ENCODE measurements at regions not wholly inside any gene's neighbourhood (a gene's known extent, or its start where the extent isn't known, plus 50 kb on each side); places are given as distances from the start of the nearest gene placed in this dataset.

- intact Hi-C loops (cut with DNase I): no loop called here
- H3K9me3 ChIP-seq (replicated peaks in 1 of 3): no peaks in the 10 kb centered on the region
- H3K4me1 ChIP-seq (replicated peaks in 1 of 2): peaks cover 0 to 14% of the 10 kb centered on the region in 2 donors
- H3K27me3 ChIP-seq: no peaks in the 10 kb centered on the region
- no peak for DNase-seq
- H3K4me3 ChIP-seq: no peak overlapping the region
- 85 to 92% (median 89%) methylated on average over 1 of the region's 1 CpG for WGBS, 4 donors
- no peaks in the 10 kb centered on the region for H3K36me3 ChIP-seq (replicated peaks in 1 of 2)
- TF ChIP-seq CTCF (IDR thresholded peaks at IDR 0.05) (no peak), POLR2A (IDR thresholded peaks at IDR 0.05) (no peak)
- no peak overlapping the region for H3K27ac ChIP-seq
Observed at GRCh38 chr3:117137065-117137464, 427.5 kb downstream of the TUSC7 start.

- intact Hi-C loops (cut with DNase I): loop anchor here in 1 of 2 donors (10.0 kb wide), 1 partner anchor 1355 kb away; no protein-coding TSS in a partner anchor
- WGBS, 4 donors: 32 to 62% (median 54%) methylated on average over 2 of the region's 2 CpGs
- Histone ChIP-seq H3K4me1 (replicated peaks in 1 of 2) (peaks cover 0 to 9% of the 10 kb centered on the region in 2 donors), H3K4me3 (no peak overlapping the region), H3K27me3 (no peaks in the 10 kb centered on the region), H3K36me3 (replicated peaks in 1 of 2) (no peaks in the 10 kb centered on the region), H3K27ac (no peak overlapping the region), H3K9me3 (replicated peaks in 1 of 3) (no peaks in the 10 kb centered on the region)
- no peak for TF ChIP-seq CTCF (IDR thresholded peaks at IDR 0.05)
- no peak for TF ChIP-seq POLR2A (IDR thresholded peaks at IDR 0.05)
- no peak for DNase-seq
Observed at GRCh38 chr3:117139681-117140080, 430.1 kb downstream of the TUSC7 start.

GRCh38 chr3:117141812-117142211 is 432.2 kb downstream of the TUSC7 start:
- Histone ChIP-seq H3K27ac (no peak overlapping the region), H3K36me3 (replicated peaks in 1 of 2) (no peaks in the 10 kb centered on the region), H3K4me1 (replicated peaks in 1 of 2) (no peaks in the 10 kb centered on the region), H3K27me3 (no peaks in the 10 kb centered on the region), H3K9me3 (replicated peaks in 1 of 3) (no peaks in the 10 kb centered on the region), H3K4me3 (no peak overlapping the region)
- intact Hi-C loops (cut with DNase I): loop anchor here in 1 of 2 donors (10.0 kb wide), 1 partner anchor 1353 kb away; no protein-coding TSS in a partner anchor
- DNase-seq: no peak
- TF ChIP-seq CTCF (IDR thresholded peaks at IDR 0.05): no peak
- no peak for TF ChIP-seq POLR2A (IDR thresholded peaks at IDR 0.05)

GRCh38 chr3:117144853-117145252 is 435.3 kb downstream of the TUSC7 start:
- TF ChIP-seq CTCF (IDR thresholded peaks at IDR 0.05) (no peak), POLR2A (IDR thresholded peaks at IDR 0.05) (no peak)
- H3K4me1 ChIP-seq (replicated peaks in 1 of 2): no peaks in the 10 kb centered on the region
- H3K36me3 ChIP-seq (replicated peaks in 1 of 2): no peaks in the 10 kb centered on the region
- intact Hi-C loops (cut with DNase I): loop anchor here in 1 of 2 donors (10.0 kb wide), 1 partner anchor 1350 kb away; no protein-coding TSS in a partner anchor
- H3K27me3 ChIP-seq: no peaks in the 10 kb centered on the region
- H3K4me3 ChIP-seq: no peak overlapping the region
- WGBS, 4 donors: 41 to 56% (median 53%) methylated on average over 5 of the region's 5 CpGs
- no peaks in the 10 kb centered on the region for H3K9me3 ChIP-seq (replicated peaks in 1 of 3)
- H3K27ac ChIP-seq: no peak overlapping the region
- no peak for DNase-seq

Measured in adrenal gland (tissue), 9 donors.